ENCODE measurements at regions not wholly inside any gene's neighbourhood (a gene's known extent, or its start where the extent isn't known, plus 50 kb on each side); places are given as distances from the start of the nearest gene placed in this dataset.

GRCh38 chr9:20291201-20291600 lies 331.1 kb downstream of the MLLT3 start:
- no peak for DNase-seq

GRCh38 chr9:20290257-20290656 lies 332.0 kb downstream of the MLLT3 start:
- no peak for DNase-seq

- no peak for DNase-seq
Observed at GRCh38 chr9:20289423-20290010, 332.8 kb downstream of the MLLT3 start.

- DNase-seq, result no peak
Observed at GRCh38 chr9:20286969-20287368, 335.3 kb downstream of the MLLT3 start.

GRCh38 chr9:20286154-20286700 lies 336.1 kb downstream of the MLLT3 start:
- no peak for DNase-seq

- DNase-seq, result no peak
Observed at GRCh38 chr9:20284601-20285289, 337.6 kb downstream of the MLLT3 start.

GRCh38 chr9:20280330-20280729 lies 342.0 kb downstream of the MLLT3 start:
- DNase-seq, result no peak

GRCh38 chr9:20276762-20277161 lies 345.5 kb downstream of the MLLT3 start:
- DNase-seq, result no peak

- no peak for DNase-seq
Observed at GRCh38 chr9:20271723-20272122, 350.6 kb downstream of the MLLT3 start.

- DNase-seq, result no peak
Observed at GRCh38 chr9:20271096-20271495, 351.2 kb downstream of the MLLT3 start.

- no peak for DNase-seq
Observed at GRCh38 chr9:20270161-20270560, 352.1 kb downstream of the MLLT3 start.

- no peak for DNase-seq
Observed at GRCh38 chr9:20269620-20270019, 352.7 kb downstream of the MLLT3 start.

- no peak for DNase-seq
Observed at GRCh38 chr9:20264896-20265295, 357.4 kb downstream of the MLLT3 start.

- no peak for DNase-seq
Observed at GRCh38 chr9:20262611-20263010, 359.7 kb downstream of the MLLT3 start.

GRCh38 chr9:20256284-20256948 lies 365.9 kb downstream of the MLLT3 start:
- no peak for DNase-seq

GRCh38 chr9:20255052-20255451 lies 367.2 kb downstream of the MLLT3 start:
- DNase-seq, result no peak

- no peak for DNase-seq
Observed at GRCh38 chr9:20253635-20254034, 368.7 kb downstream of the MLLT3 start.

GRCh38 chr9:20252778-20253177 lies 369.5 kb downstream of the MLLT3 start:
- no peak for DNase-seq

GRCh38 chr9:20250791-20251190 lies 371.5 kb downstream of the MLLT3 start:
- DNase-seq, result no peak

- no peak for DNase-seq
Observed at GRCh38 chr9:20244271-20244670, 378.0 kb downstream of the MLLT3 start.

GRCh38 chr9:20243841-20244240 lies 378.5 kb downstream of the MLLT3 start:
- DNase-seq, result no peak

- DNase-seq, result no peak
Observed at GRCh38 chr9:20242510-20243189, 379.6 kb downstream of the MLLT3 start.

- DNase-seq, result no peak
Observed at GRCh38 chr9:20240498-20240897, 381.8 kb downstream of the MLLT3 start.

GRCh38 chr9:20238921-20239320 lies 383.4 kb downstream of the MLLT3 start:
- no peak for DNase-seq

Measured in NCI-H2029 treated with DMSO at 0.1 percent for 48 hours (cell line).